ENCODE measurements at regions not wholly inside any gene's neighbourhood (a gene's known extent, or its start where the extent isn't known, plus 50 kb on each side); places are given as distances from the start of the nearest gene placed in this dataset.

DNA sequence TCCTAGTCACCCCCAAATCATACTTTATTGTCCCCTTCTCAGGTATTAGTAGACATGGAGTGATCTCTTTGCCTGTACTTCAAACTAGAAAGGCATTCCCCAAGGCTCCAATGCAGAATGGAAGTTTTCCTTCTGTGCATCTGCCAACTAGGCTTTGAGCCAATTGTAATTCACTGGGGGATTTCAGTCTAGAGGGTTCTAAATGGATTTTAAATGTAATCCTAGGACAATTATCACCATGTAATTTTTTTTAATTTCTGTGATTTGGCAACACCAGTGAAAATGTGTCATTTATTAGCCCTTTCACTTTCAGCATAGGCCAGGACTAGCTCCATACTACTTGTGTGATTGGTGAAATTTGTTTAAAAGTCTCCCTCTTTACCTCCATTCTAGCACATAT lies 557.6 kb upstream of the MARCKS start:
- TF ChIP-seq, protein P1, sequence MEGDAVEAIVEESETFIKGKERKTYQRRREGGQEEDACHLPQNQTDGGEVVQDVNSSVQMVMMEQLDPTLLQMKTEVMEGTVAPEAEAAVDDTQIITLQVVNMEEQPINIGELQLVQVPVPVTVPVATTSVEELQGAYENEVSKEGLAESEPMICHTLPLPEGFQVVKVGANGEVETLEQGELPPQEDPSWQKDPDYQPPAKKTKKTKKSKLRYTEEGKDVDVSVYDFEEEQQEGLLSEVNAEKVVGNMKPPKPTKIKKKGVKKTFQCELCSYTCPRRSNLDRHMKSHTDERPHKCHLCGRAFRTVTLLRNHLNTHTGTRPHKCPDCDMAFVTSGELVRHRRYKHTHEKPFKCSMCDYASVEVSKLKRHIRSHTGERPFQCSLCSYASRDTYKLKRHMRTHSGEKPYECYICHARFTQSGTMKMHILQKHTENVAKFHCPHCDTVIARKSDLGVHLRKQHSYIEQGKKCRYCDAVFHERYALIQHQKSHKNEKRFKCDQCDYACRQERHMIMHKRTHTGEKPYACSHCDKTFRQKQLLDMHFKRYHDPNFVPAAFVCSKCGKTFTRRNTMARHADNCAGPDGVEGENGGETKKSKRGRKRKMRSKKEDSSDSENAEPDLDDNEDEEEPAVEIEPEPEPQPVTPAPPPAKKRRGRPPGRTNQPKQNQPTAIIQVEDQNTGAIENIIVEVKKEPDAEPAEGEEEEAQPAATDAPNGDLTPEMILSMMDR (conservative IDR thresholded peaks at IDR 0.05; ENCODE audit: low read depth in 2 of 2): no peak
- TF ChIP-seq EZH2 (IDR thresholded peaks at IDR 0.05; ENCODE audit: low read depth, unreplicated experiment) (no peak), JUNB (IDR thresholded peaks at IDR 0.05; ENCODE audit: unreplicated experiment) (no peak), EZH2phosphoT487 (IDR thresholded peaks at IDR 0.05; ENCODE audit: unreplicated experiment) (no peak), CREB1 (CRISPR knock-in tag; IDR thresholded peaks at IDR 0.05; ENCODE audit: low read depth) (no peak), POLR2AphosphoS5 (IDR thresholded peaks at IDR 0.05; ENCODE audit: low read depth) (no peak), NANOG (IDR thresholded peaks at IDR 0.05; ENCODE audit: borderline replicate concordance) (no peak)
- TF ChIP-seq, protein P2, sequence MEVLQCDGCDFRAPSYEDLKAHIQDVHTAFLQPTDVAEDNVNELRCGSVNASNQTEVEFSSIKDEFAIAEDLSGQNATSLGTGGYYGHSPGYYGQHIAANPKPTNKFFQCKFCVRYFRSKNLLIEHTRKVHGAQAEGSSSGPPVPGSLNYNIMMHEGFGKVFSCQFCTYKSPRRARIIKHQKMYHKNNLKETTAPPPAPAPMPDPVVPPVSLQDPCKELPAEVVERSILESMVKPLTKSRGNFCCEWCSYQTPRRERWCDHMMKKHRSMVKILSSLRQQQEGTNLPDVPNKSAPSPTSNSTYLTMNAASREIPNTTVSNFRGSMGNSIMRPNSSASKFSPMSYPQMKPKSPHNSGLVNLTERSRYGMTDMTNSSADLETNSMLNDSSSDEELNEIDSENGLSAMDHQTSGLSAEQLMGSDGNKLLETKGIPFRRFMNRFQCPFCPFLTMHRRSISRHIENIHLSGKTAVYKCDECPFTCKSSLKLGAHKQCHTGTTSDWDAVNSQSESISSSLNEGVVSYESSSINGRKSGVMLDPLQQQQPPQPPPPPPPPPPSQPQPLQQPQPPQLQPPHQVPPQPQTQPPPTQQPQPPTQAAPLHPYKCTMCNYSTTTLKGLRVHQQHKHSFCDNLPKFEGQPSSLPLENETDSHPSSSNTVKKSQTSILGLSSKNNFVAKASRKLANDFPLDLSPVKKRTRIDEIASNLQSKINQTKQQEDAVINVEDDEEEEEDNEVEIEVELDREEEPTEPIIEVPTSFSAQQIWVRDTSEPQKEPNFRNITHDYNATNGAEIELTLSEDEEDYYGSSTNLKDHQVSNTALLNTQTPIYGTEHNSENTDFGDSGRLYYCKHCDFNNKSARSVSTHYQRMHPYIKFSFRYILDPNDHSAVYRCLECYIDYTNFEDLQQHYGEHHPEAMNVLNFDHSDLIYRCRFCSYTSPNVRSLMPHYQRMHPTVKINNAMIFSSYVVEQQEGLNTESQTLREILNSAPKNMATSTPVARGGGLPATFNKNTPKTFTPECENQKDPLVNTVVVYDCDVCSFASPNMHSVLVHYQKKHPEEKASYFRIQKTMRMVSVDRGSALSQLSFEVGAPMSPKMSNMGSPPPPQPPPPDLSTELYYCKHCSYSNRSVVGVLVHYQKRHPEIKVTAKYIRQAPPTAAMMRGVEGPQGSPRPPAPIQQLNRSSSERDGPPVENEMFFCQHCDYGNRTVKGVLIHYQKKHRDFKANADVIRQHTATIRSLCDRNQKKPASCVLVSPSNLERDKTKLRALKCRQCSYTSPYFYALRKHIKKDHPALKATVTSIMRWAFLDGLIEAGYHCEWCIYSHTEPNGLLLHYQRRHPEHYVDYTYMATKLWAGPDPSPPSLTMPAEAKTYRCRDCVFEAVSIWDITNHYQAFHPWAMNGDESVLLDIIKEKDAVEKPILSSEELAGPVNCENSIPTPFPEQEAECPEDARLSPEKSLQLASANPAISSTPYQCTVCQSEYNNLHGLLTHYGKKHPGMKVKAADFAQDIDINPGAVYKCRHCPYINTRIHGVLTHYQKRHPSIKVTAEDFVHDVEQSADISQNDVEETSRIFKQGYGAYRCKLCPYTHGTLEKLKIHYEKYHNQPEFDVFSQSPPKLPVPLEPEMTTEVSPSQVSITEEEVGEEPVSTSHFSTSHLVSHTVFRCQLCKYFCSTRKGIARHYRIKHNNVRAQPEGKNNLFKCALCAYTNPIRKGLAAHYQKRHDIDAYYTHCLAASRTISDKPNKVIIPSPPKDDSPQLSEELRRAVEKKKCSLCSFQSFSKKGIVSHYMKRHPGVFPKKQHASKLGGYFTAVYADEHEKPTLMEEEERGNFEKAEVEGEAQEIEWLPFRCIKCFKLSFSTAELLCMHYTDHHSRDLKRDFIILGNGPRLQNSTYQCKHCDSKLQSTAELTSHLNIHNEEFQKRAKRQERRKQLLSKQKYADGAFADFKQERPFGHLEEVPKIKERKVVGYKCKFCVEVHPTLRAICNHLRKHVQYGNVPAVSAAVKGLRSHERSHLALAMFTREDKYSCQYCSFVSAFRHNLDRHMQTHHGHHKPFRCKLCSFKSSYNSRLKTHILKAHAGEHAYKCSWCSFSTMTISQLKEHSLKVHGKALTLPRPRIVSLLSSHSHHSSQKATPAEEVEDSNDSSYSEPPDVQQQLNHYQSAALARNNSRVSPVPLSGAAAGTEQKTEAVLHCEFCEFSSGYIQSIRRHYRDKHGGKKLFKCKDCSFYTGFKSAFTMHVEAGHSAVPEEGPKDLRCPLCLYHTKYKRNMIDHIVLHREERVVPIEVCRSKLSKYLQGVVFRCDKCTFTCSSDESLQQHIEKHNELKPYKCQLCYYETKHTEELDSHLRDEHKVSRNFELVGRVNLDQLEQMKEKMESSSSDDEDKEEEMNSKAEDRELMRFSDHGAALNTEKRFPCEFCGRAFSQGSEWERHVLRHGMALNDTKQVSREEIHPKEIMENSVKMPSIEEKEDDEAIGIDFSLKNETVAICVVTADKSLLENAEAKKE (CRISPR knock-in tag; IDR thresholded peaks at IDR 0.05): no peak
- TF ChIP-seq, protein P3, sequence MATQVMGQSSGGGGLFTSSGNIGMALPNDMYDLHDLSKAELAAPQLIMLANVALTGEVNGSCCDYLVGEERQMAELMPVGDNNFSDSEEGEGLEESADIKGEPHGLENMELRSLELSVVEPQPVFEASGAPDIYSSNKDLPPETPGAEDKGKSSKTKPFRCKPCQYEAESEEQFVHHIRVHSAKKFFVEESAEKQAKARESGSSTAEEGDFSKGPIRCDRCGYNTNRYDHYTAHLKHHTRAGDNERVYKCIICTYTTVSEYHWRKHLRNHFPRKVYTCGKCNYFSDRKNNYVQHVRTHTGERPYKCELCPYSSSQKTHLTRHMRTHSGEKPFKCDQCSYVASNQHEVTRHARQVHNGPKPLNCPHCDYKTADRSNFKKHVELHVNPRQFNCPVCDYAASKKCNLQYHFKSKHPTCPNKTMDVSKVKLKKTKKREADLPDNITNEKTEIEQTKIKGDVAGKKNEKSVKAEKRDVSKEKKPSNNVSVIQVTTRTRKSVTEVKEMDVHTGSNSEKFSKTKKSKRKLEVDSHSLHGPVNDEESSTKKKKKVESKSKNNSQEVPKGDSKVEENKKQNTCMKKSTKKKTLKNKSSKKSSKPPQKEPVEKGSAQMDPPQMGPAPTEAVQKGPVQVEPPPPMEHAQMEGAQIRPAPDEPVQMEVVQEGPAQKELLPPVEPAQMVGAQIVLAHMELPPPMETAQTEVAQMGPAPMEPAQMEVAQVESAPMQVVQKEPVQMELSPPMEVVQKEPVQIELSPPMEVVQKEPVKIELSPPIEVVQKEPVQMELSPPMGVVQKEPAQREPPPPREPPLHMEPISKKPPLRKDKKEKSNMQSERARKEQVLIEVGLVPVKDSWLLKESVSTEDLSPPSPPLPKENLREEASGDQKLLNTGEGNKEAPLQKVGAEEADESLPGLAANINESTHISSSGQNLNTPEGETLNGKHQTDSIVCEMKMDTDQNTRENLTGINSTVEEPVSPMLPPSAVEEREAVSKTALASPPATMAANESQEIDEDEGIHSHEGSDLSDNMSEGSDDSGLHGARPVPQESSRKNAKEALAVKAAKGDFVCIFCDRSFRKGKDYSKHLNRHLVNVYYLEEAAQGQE (IDR thresholded peaks at IDR 0.05; ENCODE audit: unreplicated experiment): no peak
- TF ChIP-seq, protein P4, sequence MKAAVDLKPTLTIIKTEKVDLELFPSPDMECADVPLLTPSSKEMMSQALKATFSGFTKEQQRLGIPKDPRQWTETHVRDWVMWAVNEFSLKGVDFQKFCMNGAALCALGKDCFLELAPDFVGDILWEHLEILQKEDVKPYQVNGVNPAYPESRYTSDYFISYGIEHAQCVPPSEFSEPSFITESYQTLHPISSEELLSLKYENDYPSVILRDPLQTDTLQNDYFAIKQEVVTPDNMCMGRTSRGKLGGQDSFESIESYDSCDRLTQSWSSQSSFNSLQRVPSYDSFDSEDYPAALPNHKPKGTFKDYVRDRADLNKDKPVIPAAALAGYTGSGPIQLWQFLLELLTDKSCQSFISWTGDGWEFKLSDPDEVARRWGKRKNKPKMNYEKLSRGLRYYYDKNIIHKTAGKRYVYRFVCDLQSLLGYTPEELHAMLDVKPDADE (IDR thresholded peaks at IDR 0.05): no peak
